HCT116 (cell line): ENCODE measurements at regions not wholly inside any gene's neighbourhood (a gene's known extent, or its start where the extent isn't known, plus 50 kb on each side); places are given as distances from the start of the nearest gene placed in this dataset.
A peak's percentile ranks its signal among the peaks of the same experiment; 100 is the strongest.

ENCODE experiments used
- ATAC-seq: fragments of 200-7000 bp; cut with Tn5 transposase; 2 replicates; pipeline ENCODE4 v1.9.1; 2020; ENCODE audit warnings: mild to moderate bottlenecking, moderate library complexity
- BruUV-seq: library from RNA; stranded (reverse); fragments of 400-500 nt; replicated peaks from 2 replicates; lab custom pipeline; 2021; lab: Mats Ljungman, UMichigan
- CTCF ChIA-PET: fragments of 300-600 bp; sonication (Branson Sonifier 250); formaldehyde crosslinking; loops from one replicate; lab custom pipeline; 2021; ENCODE audit warnings: antibody characterized with exemption; lab: Charles Lee
- POLR2A ChIA-PET: fragments of 300-600, 350-600 bp; sonication (Branson Sonifier 250); formaldehyde crosslinking; loops from one replicate; lab custom pipeline; 2021; ENCODE audit warnings: antibody characterized with exemption; lab: Charles Lee
- RAD21 ChIA-PET, 2 experiments: fragments of 300-600 bp; sonication (Branson Sonifier 250); formaldehyde crosslinking; loops; one replicate each; lab custom pipeline; 2023; ENCODE audit warnings: low total read pairs in 2 of 2; ENCODE audit not compliant: uncharacterized antibody in 2 of 2, unreplicated experiment in 2 of 2, low non-redundant PET in 1 of 2; lab: Charles Lee
- DNase-seq: peaks from one replicate; pipeline ENCODE4 v3.0.0-alpha.2; 2010; ENCODE audit warnings: low read depth, low spot score
- H2AFZ ChIP-seq: fragments of 200-600 bp; shearing (Covaris generic), sonication (generic); 2 replicates; pipeline ENCODE4 v1.6.1; 2017; ENCODE audit warnings: low read depth, mixed run types, mixed read lengths, antibody characterized with exemption, low read length; ENCODE audit not compliant: poor library complexity, severe bottlenecking
- H3K27ac ChIP-seq: 2 replicates; pipeline ENCODE4 v1.5.1; 2012; ENCODE audit warnings: low read depth, low read length
- H3K27me3 ChIP-seq: fragments of 200-600 bp; sonication (generic); 2 replicates; pipeline ENCODE4 v1.6.1; 2016; ENCODE audit warnings: mixed run types, low read length, mixed read lengths; ENCODE audit not compliant: insufficient read depth
- H3K36me3 ChIP-seq, 2 experiments: fragments of 200-500 bp in 1 of 2; fragments of 200-600 bp in 1 of 2; sonication (Bioruptor generic) in 1 of 2; sonication (generic) in 1 of 2; 2 replicates each; pipeline versions ENCODE4 v1.5.1 to v1.6.1; 2014 to 2016; ENCODE audit warnings: low read length in 2 of 2, inconsistent platforms in 1 of 2, mixed read lengths in 1 of 2, mixed run types in 1 of 2; ENCODE audit not compliant: insufficient read depth in 2 of 2, control insufficient read depth in 1 of 2
- H3K4me1 ChIP-seq, 2 experiments: fragments of 200-600 bp in 1 of 2; sonication (generic) in 1 of 2; 2 replicates each; pipeline versions ENCODE4 v1.5.1 to v1.6.1; 2012 to 2017; ENCODE audit warnings: low read length in 2 of 2, inconsistent platforms in 1 of 2, mild to moderate bottlenecking in 1 of 2, mixed read lengths in 1 of 2, mixed run types in 1 of 2, moderate library complexity in 1 of 2; ENCODE audit not compliant: insufficient read depth in 2 of 2, control insufficient read depth in 1 of 2
- H3K4me2 ChIP-seq: fragments of 200-600 bp; sonication (generic); 2 replicates; pipeline ENCODE4 v1.6.1; 2017; ENCODE audit warnings: mixed run types, low read length, mixed read lengths
- H3K4me3 ChIP-seq, 2 experiments: fragments of 200-600 bp in 1 of 2; sonication (generic) in 1 of 2; replicated peaks in 1 of 2; 2 replicates each; pipeline ENCODE4 v1.5.1; 2011 to 2016; ENCODE audit warnings: low read length in 2 of 2, control low read depth in 1 of 2, low read depth in 1 of 2, mild to moderate bottlenecking in 1 of 2, mixed read lengths in 1 of 2, mixed run types in 1 of 2
- H3K79me2 ChIP-seq: fragments of 200-600 bp; sonication (generic); 2 replicates; pipeline ENCODE4 v1.6.1; 2017; ENCODE audit warnings: mild to moderate bottlenecking, mixed run types, low read length, moderate library complexity, mixed read lengths; ENCODE audit not compliant: insufficient read depth
- H3K9ac ChIP-seq: fragments of 200-600 bp; sonication (generic); 2 replicates; pipeline ENCODE4 v1.6.1; 2016; ENCODE audit warnings: low read length, mixed read lengths
- H3K9me2 ChIP-seq: fragments of 200-600 bp; sonication (generic), shearing (Covaris generic); 2 replicates; pipeline ENCODE4 v1.6.1; 2017; ENCODE audit warnings: mixed run types, mild to moderate bottlenecking, moderate library complexity; ENCODE audit not compliant: insufficient read depth
- H3K9me3 ChIP-seq, 2 experiments: fragments of 200-500 bp in 1 of 2; fragments of 200-600 bp in 1 of 2; sonication (Bioruptor generic) in 1 of 2; sonication (generic) in 1 of 2; 2 replicates each; pipeline ENCODE4 v1.6.1; 2014 to 2017; ENCODE audit warnings: low read length in 2 of 2, mixed read lengths in 2 of 2, inconsistent platforms in 1 of 2, low read depth in 1 of 2, mild to moderate bottlenecking in 1 of 2, mixed run types in 1 of 2, moderate library complexity in 1 of 2; ENCODE audit not compliant: control insufficient read depth in 1 of 2, insufficient read depth in 1 of 2
- H4K20me1 ChIP-seq: fragments of 200-600 bp; sonication (generic), shearing (Covaris generic); 2 replicates; pipeline ENCODE4 v1.6.1; 2017; ENCODE audit warnings: mixed run types, mild to moderate bottlenecking, moderate library complexity; ENCODE audit not compliant: insufficient read depth
- ATF3 ChIP-seq: IDR thresholded peaks from 2 replicates; pipeline ENCODE4 v1.6.1; 2012
- CBX3 ChIP-seq: IDR thresholded peaks from 2 replicates; pipeline ENCODE4 v1.6.1; 2012; ENCODE audit warnings: low read depth
- CEBPB ChIP-seq: IDR thresholded peaks from 2 replicates; pipeline ENCODE4 v1.6.1; 2012; ENCODE audit warnings: low read depth
- EZH2 ChIP-seq: fragments of 200-600 bp; sonication (generic); IDR thresholded peaks from 2 replicates; pipeline ENCODE4 v1.6.1; 2017; ENCODE audit warnings: antibody characterized with exemption, mixed run types
- EZH2phosphoT487 ChIP-seq: fragments of 200-600 bp; IDR thresholded peaks from 2 replicates; pipeline ENCODE4 v1.6.1; 2018; ENCODE audit warnings: antibody characterized with exemption, borderline replicate concordance
- FOSL1 ChIP-seq: IDR thresholded peaks from 2 replicates; pipeline ENCODE4 v1.6.1; 2012; ENCODE audit warnings: low read depth
- JUND ChIP-seq: IDR thresholded peaks from 2 replicates; pipeline ENCODE4 v1.6.1; 2012
- POLR2AphosphoS5 ChIP-seq: IDR thresholded peaks from 2 replicates; pipeline ENCODE4 v1.6.1; 2011; ENCODE audit warnings: mild to moderate bottlenecking, low read depth, low read length, moderate library complexity
- SP1 ChIP-seq: IDR thresholded peaks from 2 replicates; pipeline ENCODE4 v1.6.1; 2012; ENCODE audit warnings: low read depth
- SRF ChIP-seq: IDR thresholded peaks from 2 replicates; pipeline ENCODE4 v1.6.1; 2012; ENCODE audit warnings: low read depth
- TCF7L2 ChIP-seq: IDR thresholded peaks from 2 replicates; pipeline ENCODE4 v1.7.0; 2011; ENCODE audit warnings: borderline replicate concordance, inconsistent platforms; ENCODE audit not compliant: insufficient read depth, insufficient read length; ENCODE audit errors: extremely low read depth
- YY1 ChIP-seq: IDR thresholded peaks from 2 replicates; pipeline ENCODE4 v1.6.1; 2011; ENCODE audit warnings: low read length, low read depth, moderate library complexity, mild to moderate bottlenecking; ENCODE audit not compliant: insufficient replicate concordance; ENCODE audit errors: extremely low read depth
- intact Hi-C: fragments of 100-400 bp; cut with micrococcal nuclease; formaldehyde crosslinking; loops from 2 replicates; pipeline ENCODE4 v1.10.0; 2022
- TF ChIP-seq, protein P1 (sequence below), 3 experiments: fragments of 200-600 bp in 1 of 3; sonication (generic) in 1 of 3; IDR thresholded peaks in 2 of 3; conservative IDR thresholded peaks in 1 of 3; 2 replicates each; pipeline ENCODE4 v1.5.1; 2012 to 2017; ENCODE audit warnings: low read depth in 2 of 3, low read length in 2 of 3, antibody characterized with exemption in 1 of 3, borderline replicate concordance in 1 of 3, control low read depth in 1 of 3, mild to moderate bottlenecking in 1 of 3, mixed read lengths in 1 of 3, mixed run types in 1 of 3, moderate library complexity in 1 of 3; ENCODE audit not compliant: insufficient read depth in 1 of 3
- TF ChIP-seq, protein P2 (sequence below): IDR thresholded peaks from 2 replicates; pipeline ENCODE4 v1.6.1; 2012

DNA sequence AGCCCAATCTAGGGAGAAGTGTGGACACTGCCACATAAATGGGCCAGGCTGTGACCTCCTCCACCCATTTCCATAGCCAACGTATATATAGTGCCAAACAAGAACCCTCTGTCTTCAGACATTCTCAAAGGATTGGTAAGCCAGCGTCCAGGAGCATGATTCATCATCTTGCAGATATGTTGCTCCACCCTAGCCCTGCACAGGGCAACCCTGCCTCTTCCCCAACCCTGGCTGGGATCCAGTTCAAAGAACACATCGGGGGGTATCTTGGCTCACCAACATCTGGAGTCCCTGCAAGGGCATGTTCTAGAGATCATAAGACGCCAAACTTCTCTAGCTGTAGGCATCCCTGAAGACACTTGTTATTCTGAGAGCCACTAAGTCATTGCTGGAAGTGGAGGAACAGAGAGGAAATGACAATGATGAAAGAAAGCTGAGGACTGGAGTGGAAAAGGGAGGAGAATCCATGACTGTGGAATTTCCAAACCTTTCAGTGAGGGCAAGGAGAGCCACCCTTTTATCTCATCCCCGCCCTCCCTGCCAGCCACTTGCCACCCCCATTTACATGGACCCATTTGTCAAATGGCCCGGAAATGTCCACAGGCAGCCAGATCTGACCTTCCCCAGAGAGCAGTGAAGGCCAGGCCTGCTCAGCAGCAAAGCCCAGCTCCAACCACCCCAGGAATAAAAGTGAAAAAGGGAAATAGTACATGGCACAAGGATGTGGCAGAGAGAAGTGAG lies 144.1 kb upstream of the CTTNBP2NL start:
- Histone ChIP-seq H3K36me3 (no peaks in the 10 kb centered on the region), H3K27me3 (no peaks in the 10 kb centered on the region), H3K9ac (peak overlapping the region; percentile 9), H2AFZ (peak overlapping the region; percentile 55), H3K27ac (no peak overlapping the region; the same call in 1 of the 2 replicates), H3K4me1 (peaks cover 9 to 21% of the 10 kb centered on the region in 2 experiments), H4K20me1 (no peaks in the 10 kb centered on the region), H3K79me2 (no peaks in the 10 kb centered on the region), H3K4me3 (peak overlapping the region in 1 of 2 experiments; percentile 22; a peak in 2 of 4 replicates), H3K9me3 (no peaks in the 10 kb centered on the region), H3K9me2 (no peaks in the 10 kb centered on the region), H3K4me2 (peak overlapping the region; percentile 69)
- peak; percentile 93 for DNase-seq
- peak; percentile 96 for TF ChIP-seq CBX3
- no peak for TF ChIP-seq EZH2
- TF ChIP-seq, protein P1, sequence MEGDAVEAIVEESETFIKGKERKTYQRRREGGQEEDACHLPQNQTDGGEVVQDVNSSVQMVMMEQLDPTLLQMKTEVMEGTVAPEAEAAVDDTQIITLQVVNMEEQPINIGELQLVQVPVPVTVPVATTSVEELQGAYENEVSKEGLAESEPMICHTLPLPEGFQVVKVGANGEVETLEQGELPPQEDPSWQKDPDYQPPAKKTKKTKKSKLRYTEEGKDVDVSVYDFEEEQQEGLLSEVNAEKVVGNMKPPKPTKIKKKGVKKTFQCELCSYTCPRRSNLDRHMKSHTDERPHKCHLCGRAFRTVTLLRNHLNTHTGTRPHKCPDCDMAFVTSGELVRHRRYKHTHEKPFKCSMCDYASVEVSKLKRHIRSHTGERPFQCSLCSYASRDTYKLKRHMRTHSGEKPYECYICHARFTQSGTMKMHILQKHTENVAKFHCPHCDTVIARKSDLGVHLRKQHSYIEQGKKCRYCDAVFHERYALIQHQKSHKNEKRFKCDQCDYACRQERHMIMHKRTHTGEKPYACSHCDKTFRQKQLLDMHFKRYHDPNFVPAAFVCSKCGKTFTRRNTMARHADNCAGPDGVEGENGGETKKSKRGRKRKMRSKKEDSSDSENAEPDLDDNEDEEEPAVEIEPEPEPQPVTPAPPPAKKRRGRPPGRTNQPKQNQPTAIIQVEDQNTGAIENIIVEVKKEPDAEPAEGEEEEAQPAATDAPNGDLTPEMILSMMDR (IDR thresholded peaks at IDR 0.05 in 2 of 3, conservative IDR thresholded peaks at IDR 0.05 in 1 of 3; ENCODE audit: borderline replicate concordance in 1 of 3, insufficient read depth in 1 of 3, low read depth in 2 of 3, low read length in 2 of 3), result no peak
- no peak for TF ChIP-seq EZH2phosphoT487
- peak; percentile 90 for TF ChIP-seq FOSL1
- TF ChIP-seq JUND, result peak; percentile 88
- TF ChIP-seq POLR2AphosphoS5, result peak; percentile 64
- peak; percentile 28 for TF ChIP-seq YY1
- no peak for TF ChIP-seq TCF7L2
- TF ChIP-seq CEBPB, result peak; percentile 88
- TF ChIP-seq, protein P2, sequence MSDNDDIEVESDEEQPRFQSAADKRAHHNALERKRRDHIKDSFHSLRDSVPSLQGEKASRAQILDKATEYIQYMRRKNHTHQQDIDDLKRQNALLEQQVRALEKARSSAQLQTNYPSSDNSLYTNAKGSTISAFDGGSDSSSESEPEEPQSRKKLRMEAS, result peak; percentile 37; the same call in 1 of the 2 replicates
- TF ChIP-seq SP1, result peak; percentile 87
- no peak for TF ChIP-seq SRF
- no peak for TF ChIP-seq ATF3
- ChIA-PET RAD21 (no interaction called here), CTCF (no interaction called here), POLR2A (no interaction called here)
- peak; percentile 95 for ATAC-seq
- intact Hi-C loops, result no loop called here
- BruUV-seq, result no TSS peak
